ENCODE measurements at regions not wholly inside any gene's neighbourhood (a gene's known extent, or its start where the extent isn't known, plus 50 kb on each side); places are given as distances from the start of the nearest gene placed in this dataset.

GRCh38 chr1:30095051-30095450 lies 628.3 kb downstream of the MATN1 start:
- no peaks in the 10 kb centered on the region for H3K4me1 ChIP-seq
- no peak overlapping the region for H3K9ac ChIP-seq
- Mint-ChIP-seq H3K27ac (no peak overlapping the region), H3K9me3 (peaks cover 25% of the 10 kb centered on the region), H3K36me3 (no peaks in the 10 kb centered on the region), H3K4me1 (no peaks in the 10 kb centered on the region), H3K27me3 (ENCODE audit: insufficient read depth, low read depth) (peaks cover 19% of the 10 kb centered on the region), H3K4me3 (no peak overlapping the region)
- no peak for DNase-seq (ENCODE audit: low spot score)
- H2AFZ ChIP-seq (replicated peaks): no peak overlapping the region
- no peaks in the 10 kb centered on the region for H4K20me1 ChIP-seq (ENCODE audit: low read depth)
- no peak overlapping the region for H3K27ac ChIP-seq
- no peaks in the 10 kb centered on the region for H3F3A ChIP-seq (ENCODE audit: low read depth)
- no peaks in the 10 kb centered on the region for H3K27me3 ChIP-seq
- H3K79me2 ChIP-seq (ENCODE audit: low read depth): no peaks in the 10 kb centered on the region
- H3K36me3 ChIP-seq: no peaks in the 10 kb centered on the region
- TF ChIP-seq EZH2 (IDR thresholded peaks at IDR 0.05) (no peak), CTCF (IDR thresholded peaks at IDR 0.05) (no peak), EZH2phosphoT487 (IDR thresholded peaks at IDR 0.05) (no peak)
- no peak overlapping the region for H3K4me3 ChIP-seq
- no peak overlapping the region for H3K4me2 ChIP-seq
- no peaks in the 10 kb centered on the region for H3K9me3 ChIP-seq (ENCODE audit: low read depth)

GRCh38 chr1:30092051-30092858 lies 631.1 kb downstream of the MATN1 start:
- Histone ChIP-seq H3K9ac (no peak overlapping the region), H4K20me1 (ENCODE audit: low read depth) (no peaks in the 10 kb centered on the region), H3K27me3 (no peaks in the 10 kb centered on the region), H3K79me2 (ENCODE audit: low read depth) (no peaks in the 10 kb centered on the region), H3F3A (ENCODE audit: low read depth) (no peaks in the 10 kb centered on the region), H3K4me2 (no peak overlapping the region), H2AFZ (replicated peaks) (no peak overlapping the region), H3K27ac (no peak overlapping the region), H3K4me1 (no peaks in the 10 kb centered on the region), H3K36me3 (no peaks in the 10 kb centered on the region), H3K4me3 (no peak overlapping the region), H3K9me3 (ENCODE audit: low read depth) (no peaks in the 10 kb centered on the region)
- H3K9me3 Mint-ChIP-seq: peaks cover 27% of the 10 kb centered on the region
- H3K27me3 Mint-ChIP-seq (ENCODE audit: insufficient read depth, low read depth): peaks cover 13% of the 10 kb centered on the region
- peak overlapping the region; percentile 18 for H3K4me3 Mint-ChIP-seq
- TF ChIP-seq EZH2phosphoT487 (IDR thresholded peaks at IDR 0.05) (no peak), EZH2 (IDR thresholded peaks at IDR 0.05) (no peak), CTCF (IDR thresholded peaks at IDR 0.05) (no peak)
- no peaks in the 10 kb centered on the region for H3K36me3 Mint-ChIP-seq
- no peak overlapping the region for H3K27ac Mint-ChIP-seq
- no peak for DNase-seq (ENCODE audit: low spot score)
- peaks cover 13% of the 10 kb centered on the region for H3K4me1 Mint-ChIP-seq

GRCh38 chr1:30090162-30090820 lies 633.1 kb downstream of the MATN1 start:
- Mint-ChIP-seq H3K9me3 (peaks cover 27% of the 10 kb centered on the region), H3K4me1 (peaks cover 16% of the 10 kb centered on the region), H3K27ac (no peak overlapping the region), H3K4me3 (no peak overlapping the region), H3K27me3 (ENCODE audit: insufficient read depth, low read depth) (peaks cover 17% of the 10 kb centered on the region), H3K36me3 (no peaks in the 10 kb centered on the region)
- no peak for DNase-seq (ENCODE audit: low spot score)
- no peaks in the 10 kb centered on the region for H3K9me3 ChIP-seq (ENCODE audit: low read depth)
- H3K9ac ChIP-seq: no peak overlapping the region
- no peaks in the 10 kb centered on the region for H4K20me1 ChIP-seq (ENCODE audit: low read depth)
- no peaks in the 10 kb centered on the region for H3K79me2 ChIP-seq (ENCODE audit: low read depth)
- no peak overlapping the region for H2AFZ ChIP-seq (replicated peaks)
- no peaks in the 10 kb centered on the region for H3K4me1 ChIP-seq
- no peak overlapping the region for H3K4me3 ChIP-seq
- H3K27ac ChIP-seq: no peak overlapping the region
- H3F3A ChIP-seq (ENCODE audit: low read depth): no peaks in the 10 kb centered on the region
- TF ChIP-seq CTCF (IDR thresholded peaks at IDR 0.05): no peak
- no peak for TF ChIP-seq EZH2 (IDR thresholded peaks at IDR 0.05)
- no peak for TF ChIP-seq EZH2phosphoT487 (IDR thresholded peaks at IDR 0.05)
- no peaks in the 10 kb centered on the region for H3K27me3 ChIP-seq
- no peak overlapping the region for H3K4me2 ChIP-seq
- no peaks in the 10 kb centered on the region for H3K36me3 ChIP-seq

Measured in neural progenitor cell (in vitro differentiated cells).